ENCODE measurements at regions not wholly inside any gene's neighbourhood (a gene's known extent, or its start where the extent isn't known, plus 50 kb on each side); places are given as distances from the start of the nearest gene placed in this dataset.

GRCh38 chr1:221109930-221110329 is 230.7 kb downstream of the HLX start:
- DNase-seq, result no peak

GRCh38 chr1:221117133-221117532 is 237.9 kb downstream of the HLX start:
- DNase-seq, result no peak

GRCh38 chr1:221117548-221117951 is 238.3 kb downstream of the HLX start:
- peak; percentile 56 to 73 (median 68) for DNase-seq

GRCh38 chr1:221118176-221118937 is 239.1 kb downstream of the HLX start:
- DNase-seq, result no peak

- DNase-seq, result no peak
Observed at GRCh38 chr1:221118938-221119320, 239.7 kb downstream of the HLX start.

GRCh38 chr1:221122501-221122900 is 243.3 kb downstream of the HLX start:
- no peak for DNase-seq

GRCh38 chr1:221125976-221126375 is 246.7 kb downstream of the HLX start:
- no peak for DNase-seq

- peak; percentile 63 to 66 (median 63) for DNase-seq
Observed at GRCh38 chr1:221137666-221138065, 258.4 kb downstream of the HLX start.

GRCh38 chr1:221138516-221138915 is 259.3 kb downstream of the HLX start:
- DNase-seq, result no peak

GRCh38 chr1:221139991-221140390 is 260.7 kb downstream of the HLX start:
- no peak for DNase-seq

- DNase-seq, result peak; percentile 57 to 76 (median 64)
Observed at GRCh38 chr1:221141096-221141495, 261.9 kb downstream of the HLX start.

GRCh38 chr1:221141606-221142285 is 262.5 kb downstream of the HLX start:
- no peak for DNase-seq

- DNase-seq, result no peak
Observed at GRCh38 chr1:221148660-221149059, 269.4 kb downstream of the HLX start.

- DNase-seq, result peak; percentile 77 to 89 (median 85)
Observed at GRCh38 chr1:221149111-221149510, 269.9 kb downstream of the HLX start.

- peak; percentile 35 to 46 (median 45) for DNase-seq
Observed at GRCh38 chr1:221149555-221150075, 270.4 kb downstream of the HLX start.

- no peak for DNase-seq
Observed at GRCh38 chr1:221150996-221151395, 271.8 kb downstream of the HLX start.

GRCh38 chr1:221154932-221155331 is 275.7 kb downstream of the HLX start:
- DNase-seq, result no peak

GRCh38 chr1:221157026-221157761 is 278.0 kb downstream of the HLX start:
- peak; percentile 50 to 91 (median 89) for DNase-seq

- DNase-seq, result no peak
Observed at GRCh38 chr1:221159608-221160007, 280.4 kb downstream of the HLX start.

GRCh38 chr1:221161571-221162041 is 282.4 kb downstream of the HLX start:
- peak; percentile 70 to 96 (median 89) for DNase-seq

- DNase-seq, result no peak
Observed at GRCh38 chr1:221162352-221162751, 283.1 kb downstream of the HLX start.

- DNase-seq, result peak; percentile 64 to 91 (median 72)
Observed at GRCh38 chr1:221162939-221163338, 283.7 kb downstream of the HLX start.

GRCh38 chr1:221164029-221164428 is 284.8 kb downstream of the HLX start:
- peak; percentile 66 to 92 (median 75) for DNase-seq

All from suppressor macrophage treated with lipopolysaccharide for 1 hour (primary cell).